GM21360 (cell line): ENCODE measurements at regions not wholly inside any gene's neighbourhood (a gene's known extent, or its start where the extent isn't known, plus 50 kb on each side); places are given as distances from the start of the nearest gene placed in this dataset.

Experiments used
- ATAC-seq: cut with Tn5 transposase; IDR thresholded peaks from one replicate; pipeline ENCODE4 v1.9.1; 2021; ENCODE audit warnings: mild to moderate bottlenecking, moderate library complexity; ENCODE audit not compliant: unreplicated experiment

DNA sequence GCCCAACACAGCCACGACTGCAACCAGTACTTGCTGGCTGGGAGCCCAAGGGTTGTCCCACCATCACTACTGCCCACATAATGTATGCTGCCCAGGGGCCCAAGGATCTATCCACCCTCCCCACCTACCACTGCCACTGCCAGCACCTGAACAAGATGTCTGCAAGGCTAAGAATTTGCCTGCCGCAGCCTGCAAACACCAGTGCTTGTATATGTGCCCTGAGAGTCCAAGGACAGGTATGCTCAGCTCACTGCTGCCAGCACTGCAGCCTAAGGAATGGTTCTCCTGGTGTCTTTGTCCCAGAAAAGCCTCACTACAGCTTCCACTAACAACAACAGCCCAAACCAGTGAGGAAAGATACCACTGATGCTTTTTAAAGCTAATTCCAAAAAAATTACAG lies 1174.0 kb downstream of the SORCS1 start:
- no peak for ATAC-seq

DNA sequence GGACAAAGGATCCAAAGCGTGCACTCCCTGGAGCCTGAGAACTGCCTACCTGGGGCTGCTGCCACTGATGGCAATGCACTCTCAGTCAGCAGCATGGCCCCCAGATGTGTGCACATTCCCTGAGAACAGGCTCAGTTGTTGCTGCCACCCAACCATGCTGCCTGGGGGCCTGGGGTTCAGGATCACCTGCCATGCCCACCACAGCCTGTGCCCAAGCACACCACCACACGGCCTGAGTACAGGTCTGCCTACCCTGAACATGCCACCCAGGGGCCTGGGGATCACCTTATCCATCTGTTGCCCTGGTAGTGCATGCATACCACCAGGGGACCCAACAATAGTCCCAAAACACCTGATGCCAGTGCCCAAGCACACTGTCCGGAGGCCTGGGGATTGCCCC lies 1174.5 kb downstream of the SORCS1 start:
- ATAC-seq, result no peak

DNA sequence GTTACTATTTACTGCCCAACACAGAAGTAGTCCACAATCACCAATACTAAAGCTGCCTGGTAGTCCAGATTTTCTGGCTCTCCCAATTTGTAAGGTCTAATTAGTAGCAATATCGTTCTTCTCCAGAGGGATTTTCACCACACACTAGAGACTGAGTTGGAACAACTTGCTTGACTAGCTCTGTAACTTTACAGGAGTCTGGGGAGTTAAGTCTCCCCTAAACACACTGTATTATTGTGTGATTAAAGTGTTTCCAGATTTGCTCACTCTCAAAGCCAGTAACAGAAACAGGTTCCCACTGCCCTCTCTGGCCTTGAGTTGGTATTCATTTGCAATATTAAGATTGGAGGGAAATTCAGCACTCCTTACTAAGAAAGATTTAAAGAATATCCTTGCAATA lies 1175.7 kb downstream of the SORCS1 start:
- no peak for ATAC-seq

DNA sequence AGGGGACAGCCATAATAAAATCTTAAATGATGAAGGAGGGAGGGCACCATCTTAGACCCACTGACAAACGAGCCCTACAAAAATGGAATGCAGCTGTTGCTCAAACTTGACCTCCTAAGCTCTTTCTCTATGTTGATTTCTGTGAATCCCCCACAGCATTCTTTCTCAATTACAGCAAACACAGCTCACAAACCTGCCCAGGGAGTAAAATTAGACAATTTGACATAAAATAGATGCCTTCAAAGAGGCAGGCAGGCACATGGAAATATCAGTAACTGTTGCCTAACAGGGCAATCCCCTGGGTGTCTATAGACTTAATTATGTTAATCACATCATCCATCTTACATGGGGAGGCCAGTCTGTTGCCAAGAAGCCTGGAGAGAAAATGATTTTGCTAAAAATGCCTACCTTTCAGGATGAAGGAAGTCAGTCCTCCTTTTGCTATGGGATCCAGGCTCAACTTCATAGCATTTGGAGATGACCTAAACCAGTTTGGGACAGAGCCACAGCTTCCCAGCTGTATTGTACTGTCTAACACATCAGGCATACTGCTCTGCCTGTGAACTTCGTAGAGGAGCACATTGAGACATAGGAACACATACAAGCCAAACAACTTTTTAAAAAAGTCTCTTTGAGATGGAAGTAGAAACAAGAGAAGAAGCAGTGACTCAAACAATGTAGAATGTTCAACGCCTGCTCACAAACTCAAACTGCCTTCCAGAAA lies 1177.4 kb downstream of the SORCS1 start:
- ATAC-seq, result no peak

DNA sequence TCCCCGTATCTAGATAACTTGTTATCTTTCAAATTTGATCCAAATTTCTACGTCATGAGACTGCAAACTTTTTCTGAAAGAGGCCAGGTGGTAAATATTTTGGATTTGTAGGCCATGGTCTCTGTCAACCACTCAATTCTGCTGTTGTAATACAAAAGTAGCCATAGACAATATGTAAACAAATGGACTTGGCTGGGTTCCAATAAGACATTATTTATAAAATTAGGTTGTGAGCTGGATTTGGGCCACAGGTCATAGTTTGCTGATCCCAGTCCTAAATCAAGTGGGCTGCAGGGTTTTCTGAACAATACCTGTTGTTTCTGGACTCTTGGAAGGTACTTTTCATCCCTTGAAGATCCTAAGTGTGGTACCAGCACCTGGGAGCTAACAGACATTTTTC lies 1178.0 kb downstream of the SORCS1 start:
- no peak for ATAC-seq

DNA sequence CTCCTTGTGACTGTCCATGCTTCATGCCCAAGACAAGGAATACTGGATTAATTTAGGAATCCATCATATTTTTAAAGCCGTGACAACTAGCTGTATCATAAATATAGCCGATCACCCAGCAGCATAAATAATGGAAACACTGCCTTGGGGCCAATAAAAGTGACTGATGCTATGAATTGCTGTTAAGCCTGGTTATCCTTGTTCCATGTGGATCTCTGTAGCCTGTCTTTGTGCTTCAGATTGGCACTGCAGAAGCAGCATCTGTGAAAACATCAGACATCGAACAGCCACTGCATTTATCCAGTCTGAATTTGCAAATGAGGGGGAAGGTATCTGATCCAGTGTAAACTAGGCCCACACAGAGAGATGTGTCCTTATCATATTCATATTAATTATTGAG lies 1181.8 kb downstream of the SORCS1 start:
- no peak for ATAC-seq

DNA sequence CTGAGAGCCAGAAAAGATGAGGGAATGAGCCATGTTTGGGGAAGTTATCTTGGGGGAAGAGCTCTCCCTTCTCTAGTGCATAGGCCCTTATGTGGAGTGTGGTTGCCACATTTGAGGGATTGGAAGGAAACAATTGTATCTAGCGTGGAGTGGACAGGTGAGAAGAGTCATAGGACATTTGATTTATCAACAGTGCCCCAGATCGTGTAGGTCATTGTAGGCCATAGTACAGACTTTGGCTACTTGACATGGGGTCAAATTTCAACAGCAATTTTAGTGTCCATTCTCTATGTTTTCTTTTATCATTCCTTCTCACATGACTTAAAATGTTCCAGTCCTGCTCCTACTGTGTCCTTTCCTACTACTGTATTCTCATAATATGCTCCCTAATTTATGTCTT lies 1182.8 kb downstream of the SORCS1 start:
- no peak for ATAC-seq

DNA sequence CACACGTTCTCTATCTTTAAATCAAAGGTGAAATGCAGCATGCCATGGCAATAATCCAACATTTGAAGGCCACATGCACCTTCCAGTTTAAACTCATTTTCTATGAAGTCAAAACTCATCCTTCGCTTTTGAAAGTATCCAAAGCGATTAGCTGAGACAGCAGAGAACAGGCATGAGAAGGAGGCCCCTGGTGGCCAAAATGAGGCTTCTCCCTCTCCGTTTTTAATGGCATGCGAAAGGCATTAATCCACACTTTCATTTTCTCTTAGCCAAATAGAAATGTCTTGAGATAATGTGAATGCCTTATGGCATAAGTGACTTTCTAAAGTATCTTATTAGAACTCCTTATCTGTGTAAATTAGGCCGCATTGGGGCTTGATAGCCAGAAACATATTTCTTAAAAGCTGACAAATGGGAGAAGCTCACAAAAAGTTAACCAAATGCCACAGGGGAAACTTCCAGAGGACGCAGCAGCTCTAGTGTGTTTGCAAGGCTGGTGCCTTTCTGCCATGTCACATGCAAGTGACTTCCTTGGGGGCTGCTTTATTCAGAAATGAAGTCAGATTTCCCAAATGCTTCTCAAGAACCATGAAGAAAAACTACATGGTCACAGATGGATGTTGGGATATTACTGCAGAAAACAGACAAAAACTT lies 1189.6 kb downstream of the SORCS1 start:
- ATAC-seq, result no peak

DNA sequence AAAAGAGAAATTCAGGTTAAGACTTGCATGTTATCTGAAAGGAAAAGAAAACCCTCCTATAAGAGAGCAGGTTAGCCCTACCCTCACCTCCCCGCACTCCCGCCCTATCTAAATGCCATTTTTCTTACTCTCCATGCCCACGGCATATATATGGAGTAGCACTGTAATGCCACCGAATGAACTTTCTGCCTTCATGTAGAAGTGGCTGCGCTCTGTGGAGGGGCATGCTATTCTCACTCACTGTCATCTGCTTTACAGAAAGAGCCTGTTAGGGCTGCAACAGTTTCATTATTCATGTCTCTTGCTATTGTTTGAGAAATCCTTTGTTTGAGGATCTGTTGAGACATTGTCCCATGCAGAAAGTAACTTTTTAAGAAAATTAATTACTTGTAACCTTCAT lies 1190.6 kb downstream of the SORCS1 start:
- no peak for ATAC-seq

DNA sequence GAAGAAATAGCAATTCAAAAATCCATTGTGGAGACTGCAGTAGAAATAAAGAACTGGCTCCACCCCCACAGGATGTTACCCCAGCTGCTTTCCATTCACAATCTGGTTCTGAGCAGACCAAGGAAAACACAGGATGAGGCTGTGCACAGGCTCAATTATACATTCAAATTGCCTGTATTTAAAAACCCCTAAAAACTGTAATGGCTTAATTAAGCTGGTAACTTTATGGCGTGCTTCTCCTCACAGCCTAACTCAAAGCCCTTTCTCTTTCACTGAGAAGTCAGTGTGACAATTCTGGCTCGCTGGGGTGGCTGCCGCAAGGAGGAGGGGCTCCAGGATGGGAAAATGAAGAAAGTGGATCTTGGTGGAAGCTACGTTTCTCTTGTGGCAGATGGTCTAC lies 1191.1 kb downstream of the SORCS1 start:
- no peak for ATAC-seq

DNA sequence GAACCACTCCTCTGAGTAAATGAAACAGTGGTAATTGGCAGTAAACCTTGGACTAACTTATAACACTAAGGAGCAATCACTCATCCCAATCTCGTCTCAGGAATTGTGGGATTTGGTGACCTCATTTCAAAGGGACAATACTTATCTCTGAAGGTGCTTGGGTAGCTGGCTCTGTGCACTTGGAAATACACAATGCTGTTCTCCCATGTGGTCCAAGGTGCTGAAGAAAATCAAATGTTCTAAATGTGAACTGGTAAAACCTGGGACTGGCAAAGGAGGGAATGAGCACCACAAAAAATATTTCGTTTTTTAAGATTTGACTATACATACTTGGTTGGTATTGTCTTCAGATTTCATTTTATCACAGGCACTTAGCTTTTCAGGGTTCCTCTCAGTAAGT lies 1193.0 kb downstream of the SORCS1 start:
- ATAC-seq, result no peak

DNA sequence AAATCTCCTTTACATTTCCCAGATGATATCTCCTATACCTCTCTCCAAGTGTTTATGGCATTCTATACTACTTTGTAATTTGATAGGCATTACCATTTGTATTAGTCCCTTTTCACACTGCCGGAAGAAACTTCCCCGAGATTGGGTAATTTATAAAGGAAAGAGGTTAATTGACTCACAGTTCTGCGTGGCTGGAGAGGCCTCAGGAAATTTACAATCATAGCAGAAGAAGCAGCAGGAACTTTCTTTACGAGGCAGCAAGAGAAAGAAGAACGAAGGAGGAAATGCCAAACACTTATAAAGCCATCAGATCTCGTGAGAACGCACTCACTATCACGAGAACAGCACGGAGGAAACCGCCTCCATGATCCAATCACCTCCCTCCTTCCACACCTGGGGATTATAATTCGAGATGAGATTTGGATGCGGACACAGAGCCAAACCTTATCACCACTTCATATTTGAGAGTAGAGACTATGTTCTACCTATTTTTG lies 1194.6 kb downstream of the SORCS1 start:
- no peak for ATAC-seq

DNA sequence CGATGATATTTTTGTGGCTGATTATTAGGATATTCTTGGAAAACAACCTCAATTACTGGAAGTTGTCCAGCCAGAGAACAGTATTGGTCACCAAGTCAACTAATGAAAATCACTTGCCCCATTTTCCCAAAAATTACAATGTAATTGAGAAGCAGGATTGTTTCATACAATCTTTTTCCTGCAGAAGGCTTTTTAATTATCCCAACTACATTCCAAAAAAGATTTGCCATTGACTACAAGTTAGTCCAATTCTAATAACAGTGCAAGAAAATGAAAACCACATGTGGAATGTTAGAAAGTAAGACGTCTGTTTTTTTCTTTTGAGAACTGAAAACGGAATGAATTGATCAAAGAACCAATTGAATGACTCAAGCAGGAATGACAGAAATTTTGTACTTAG lies 1195.8 kb downstream of the SORCS1 start:
- ATAC-seq, result no peak

DNA sequence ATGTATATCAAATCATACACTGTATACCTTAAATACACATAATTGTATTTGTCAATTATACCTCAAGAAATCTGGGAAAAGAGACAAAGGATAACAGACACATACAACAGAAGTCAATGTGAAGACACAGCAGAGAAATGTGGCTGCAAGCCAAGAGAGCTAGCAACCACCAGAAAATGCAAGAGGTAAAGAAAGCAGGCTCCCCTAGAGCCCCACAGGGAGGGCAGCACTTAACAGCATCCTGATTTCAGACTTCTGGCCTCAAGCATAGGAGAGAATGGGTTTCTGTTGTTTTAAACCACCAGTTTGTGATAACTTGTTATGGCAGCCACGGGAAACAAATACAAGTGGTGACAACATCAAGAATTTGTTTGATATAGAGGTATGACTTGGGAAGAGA lies 1197.2 kb downstream of the SORCS1 start:
- no peak for ATAC-seq

DNA sequence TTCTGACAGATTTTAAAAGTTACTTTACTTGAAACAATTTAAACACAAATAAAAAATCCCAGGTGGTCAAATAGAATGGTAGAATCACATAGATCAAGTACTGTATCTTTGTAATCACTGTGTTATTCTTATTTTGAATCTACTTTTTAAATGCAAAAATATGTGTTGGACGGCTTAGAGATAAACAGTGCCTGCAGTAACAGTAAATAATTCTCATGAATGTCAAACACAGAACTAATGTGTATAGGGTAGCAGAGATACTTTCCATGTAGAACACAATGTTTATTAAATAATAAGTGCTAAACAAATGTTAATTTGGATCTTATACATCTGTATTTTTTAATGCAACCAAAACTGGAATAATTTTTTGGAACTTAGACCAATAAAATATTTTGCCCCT lies 1199.4 kb downstream of the SORCS1 start:
- ATAC-seq, result no peak

DNA sequence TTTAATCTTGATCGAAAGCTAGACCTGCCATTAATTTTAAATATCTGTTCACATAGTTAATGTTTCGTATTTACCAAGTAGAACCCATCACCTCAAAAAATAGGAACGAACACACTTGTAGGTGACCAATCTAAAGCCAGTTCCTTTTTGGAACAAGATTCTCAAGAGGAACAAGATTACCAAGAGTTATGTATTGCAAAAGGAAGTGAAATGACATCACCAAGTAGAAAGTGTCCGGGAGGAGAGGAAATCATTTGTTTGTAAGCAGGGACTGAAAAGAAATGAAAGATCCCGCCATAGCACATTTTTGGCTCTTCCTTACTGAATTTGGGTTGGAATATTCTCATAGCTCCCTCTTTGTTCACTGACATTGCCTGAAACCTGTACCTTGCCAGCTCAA lies 1200.5 kb downstream of the SORCS1 start:
- ATAC-seq, result no peak

DNA sequence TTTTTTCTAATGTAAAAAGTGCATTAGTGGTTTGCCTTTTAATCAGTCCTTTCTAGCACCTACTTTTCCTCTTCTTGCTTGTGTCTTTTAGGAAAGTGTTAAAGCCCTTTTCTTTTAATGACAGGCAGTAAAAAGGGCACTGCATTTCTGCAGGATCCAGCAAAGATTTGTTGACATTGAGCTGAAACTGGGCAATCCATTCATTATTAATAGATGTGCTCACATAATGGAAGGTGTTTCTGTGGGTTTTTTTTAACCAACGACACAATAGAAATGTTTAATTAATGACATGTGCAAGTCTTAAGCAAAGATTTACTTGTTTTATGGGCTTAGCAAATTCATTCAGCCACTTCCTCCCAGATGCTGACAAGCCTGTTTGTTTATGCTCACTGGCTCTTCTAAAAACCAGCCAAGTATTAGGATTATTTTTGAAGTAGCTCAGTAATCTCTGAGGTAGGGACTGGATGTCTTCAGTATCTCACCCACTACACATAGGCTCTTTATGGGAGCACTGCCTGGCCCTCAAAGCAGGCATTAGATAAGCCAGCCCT lies 1201.1 kb downstream of the SORCS1 start:
- no peak for ATAC-seq

DNA sequence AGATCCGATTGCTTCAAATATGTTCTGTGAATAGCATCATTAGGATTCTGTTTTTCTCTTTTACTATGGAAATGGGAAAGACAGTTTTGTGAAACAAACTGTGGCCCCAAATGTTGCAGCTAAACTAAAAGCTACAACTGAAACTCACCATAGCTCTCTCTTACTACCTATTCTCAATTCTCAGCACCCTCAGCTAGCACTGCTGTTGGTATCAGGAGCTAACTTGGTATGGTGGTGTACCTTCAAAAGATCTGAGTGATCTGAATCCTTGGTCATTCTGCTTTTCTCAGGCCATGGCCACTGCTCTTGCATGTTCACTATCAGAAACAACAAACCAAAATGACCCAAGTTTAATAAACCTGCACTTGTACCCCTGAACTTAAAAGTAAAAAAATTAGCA lies 1208.0 kb downstream of the SORCS1 start:
- no peak for ATAC-seq

DNA sequence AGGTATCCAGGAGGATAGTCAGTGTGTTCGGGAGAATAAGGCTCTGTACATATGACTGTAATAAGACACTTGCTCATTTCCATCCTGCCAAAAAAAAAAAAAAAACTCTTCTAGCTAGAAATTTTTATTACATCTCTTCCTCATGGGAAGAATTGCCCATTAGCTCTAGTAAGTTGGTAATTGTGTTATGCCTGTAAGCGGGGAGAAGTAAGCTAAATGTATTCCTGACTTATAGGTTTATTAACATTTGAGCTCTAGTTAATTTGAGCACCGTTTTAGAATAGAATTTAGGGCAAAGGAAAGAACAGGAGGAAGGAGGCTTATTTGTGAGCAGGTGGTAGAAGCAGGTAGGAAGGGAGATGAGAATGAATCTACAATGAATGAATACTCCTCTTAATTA lies 1210.6 kb downstream of the SORCS1 start:
- ATAC-seq, result no peak

DNA sequence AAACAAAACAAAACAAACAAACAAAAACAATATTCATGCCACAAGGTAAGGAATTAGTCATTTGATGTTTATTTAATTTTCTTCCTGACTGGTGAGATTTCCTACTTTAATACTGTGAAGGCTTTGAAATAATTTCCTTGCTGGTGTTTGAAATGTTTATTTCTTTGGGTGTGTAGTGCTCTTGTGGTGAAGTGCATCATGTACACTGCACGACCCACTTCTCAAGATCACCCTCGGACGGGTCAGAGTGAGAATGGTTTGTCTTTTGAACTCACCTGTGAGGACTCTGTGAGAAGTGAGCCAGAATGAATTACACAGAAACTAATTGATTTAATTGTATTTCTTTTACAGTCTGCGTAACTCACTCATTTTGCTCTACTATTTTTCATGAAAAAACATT lies 1211.5 kb downstream of the SORCS1 start:
- no peak for ATAC-seq

DNA sequence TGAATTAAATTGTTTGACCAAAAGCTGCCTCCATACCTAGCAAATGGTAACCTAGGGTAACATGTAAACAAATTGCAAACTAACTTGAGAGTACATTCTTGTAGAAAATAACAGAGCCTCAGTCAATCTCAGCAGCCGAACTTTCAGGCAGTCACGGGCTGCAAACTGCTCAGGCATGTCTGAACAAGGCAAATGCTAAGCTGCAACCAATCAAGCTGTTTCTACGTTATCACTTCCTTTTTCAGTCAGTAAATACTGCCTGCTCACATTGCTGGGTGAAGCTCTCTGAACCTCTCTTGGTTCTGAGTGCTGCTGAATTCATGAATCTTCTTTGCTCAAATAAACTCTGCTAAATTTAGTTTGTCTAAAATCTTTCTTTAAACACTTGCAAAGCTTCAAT lies 1212.4 kb downstream of the SORCS1 start:
- ATAC-seq, result peak; percentile 98

DNA sequence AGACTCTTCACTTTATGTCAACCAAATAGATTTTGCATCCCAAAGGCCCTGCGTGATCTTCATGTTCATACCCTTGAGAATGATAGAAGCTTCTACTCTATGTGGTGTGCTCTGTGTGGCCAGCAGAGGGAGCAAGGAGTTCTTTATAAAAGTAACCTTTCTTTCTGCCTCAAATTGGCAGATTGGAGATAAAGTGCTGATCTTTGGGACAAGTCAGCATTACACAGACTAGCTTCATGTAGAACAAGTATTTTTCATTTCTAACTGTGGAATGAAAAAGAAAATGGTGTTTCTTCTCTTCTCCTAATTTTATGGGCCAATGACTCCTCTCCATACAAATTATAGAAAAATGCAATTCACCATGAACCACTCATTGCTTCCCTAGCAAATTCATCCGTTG lies 1214.1 kb downstream of the SORCS1 start:
- peak; percentile 55 for ATAC-seq
